HS-5 (cell line): ENCODE measurements at regions not wholly inside any gene's neighbourhood (a gene's known extent, or its start where the extent isn't known, plus 50 kb on each side); places are given as distances from the start of the nearest gene placed in this dataset.
A peak's percentile ranks its signal among the peaks of the same experiment; 100 is the strongest.
"Not testable (repeated sequence)": the region's sequence is repeated elsewhere in the genome, so short reads cannot be mapped to it uniquely, and the experiment has no call there.

Experiments used
- DNase-seq: peaks from one replicate; pipeline ENCODE4 v3.0.0-alpha.2; 2012; ENCODE audit warnings: low read depth

- DNase-seq: no peak
Measured at GRCh38 chr2:163187995-163188655, 349.6 kb upstream of the KCNH7 start.

GRCh38 chr2:163187119-163187518, 348.6 kb upstream of the KCNH7 start:
- DNase-seq: no peak

GRCh38 chr2:163185160-163185559, 346.6 kb upstream of the KCNH7 start:
- no peak for DNase-seq

GRCh38 chr2:163182764-163183354, 344.3 kb upstream of the KCNH7 start:
- DNase-seq: no peak

GRCh38 chr2:163177592-163177991, 339.0 kb upstream of the KCNH7 start:
- no peak for DNase-seq

- no peak for DNase-seq
Measured at GRCh38 chr2:163175294-163175693, 336.7 kb upstream of the KCNH7 start.

GRCh38 chr2:163173591-163173990, 335.0 kb upstream of the KCNH7 start:
- no peak for DNase-seq

- DNase-seq: no peak
Measured at GRCh38 chr2:163171786-163172530, 333.4 kb upstream of the KCNH7 start.

GRCh38 chr2:163157891-163158496, 319.4 kb upstream of the KCNH7 start:
- DNase-seq: peak; percentile 63

GRCh38 chr2:163157411-163157810, 318.8 kb upstream of the KCNH7 start:
- DNase-seq: no peak

- no peak for DNase-seq
Measured at GRCh38 chr2:163155925-163156324, 317.4 kb upstream of the KCNH7 start.

GRCh38 chr2:163155279-163155883, 316.8 kb upstream of the KCNH7 start:
- no peak for DNase-seq

GRCh38 chr2:163142618-163143017, 304.1 kb upstream of the KCNH7 start:
- DNase-seq: no peak

GRCh38 chr2:163138947-163139346, 300.4 kb upstream of the KCNH7 start:
- no peak for DNase-seq

- no peak for DNase-seq
Measured at GRCh38 chr2:163135256-163135655, 296.7 kb upstream of the KCNH7 start.

- no peak for DNase-seq
Measured at GRCh38 chr2:163133602-163134001, 295.0 kb upstream of the KCNH7 start.

- no peak for DNase-seq
Measured at GRCh38 chr2:163132850-163133249, 294.3 kb upstream of the KCNH7 start.

GRCh38 chr2:163132207-163132606, 293.6 kb upstream of the KCNH7 start:
- not testable (repeated sequence) for DNase-seq

GRCh38 chr2:163123526-163123925, 285.0 kb upstream of the KCNH7 start:
- DNase-seq: no peak

- DNase-seq: no peak
Measured at GRCh38 chr2:163122257-163122656, 283.7 kb upstream of the KCNH7 start.

- no peak for DNase-seq
Measured at GRCh38 chr2:163121483-163121882, 282.9 kb upstream of the KCNH7 start.

- DNase-seq: no peak
Measured at GRCh38 chr2:163119966-163120365, 281.4 kb upstream of the KCNH7 start.

- no peak for DNase-seq
Measured at GRCh38 chr2:163086940-163087339, 248.4 kb upstream of the KCNH7 start.
